ENCODE measurements at regions not wholly inside any gene's neighbourhood (a gene's known extent, or its start where the extent isn't known, plus 50 kb on each side); places are given as distances from the start of the nearest gene placed in this dataset.
"Not testable (repeated sequence)": the region's sequence is repeated elsewhere in the genome, so short reads cannot be mapped to it uniquely, and the experiment has no call there.

GRCh38 chr20:50448625-50449403 lies 61.4 kb upstream of the PTPN1 start:
- not testable (repeated sequence) for DNase-seq (ENCODE audit: low read depth)

GRCh38 chr20:50449738-50450492 lies 60.3 kb upstream of the PTPN1 start:
- DNase-seq (ENCODE audit: low read depth) = no peak

GRCh38 chr20:50450493-50450826 lies 59.7 kb upstream of the PTPN1 start:
- no peak for DNase-seq (ENCODE audit: low read depth)

GRCh38 chr20:50450881-50451752 lies 59.1 kb upstream of the PTPN1 start:
- DNase-seq (ENCODE audit: low read depth) = no peak

- DNase-seq (ENCODE audit: low read depth) = not testable (repeated sequence)
Measured at GRCh38 chr20:50451792-50452425, 58.3 kb upstream of the PTPN1 start.

GRCh38 chr20:50453533-50454244 lies 56.5 kb upstream of the PTPN1 start:
- DNase-seq (ENCODE audit: low read depth) = no peak

GRCh38 chr20:50455245-50455644 lies 54.9 kb upstream of the PTPN1 start:
- not testable (repeated sequence) for DNase-seq (ENCODE audit: low read depth)

GRCh38 chr20:50455656-50456451 lies 54.3 kb upstream of the PTPN1 start:
- no peak for DNase-seq (ENCODE audit: low read depth)

GRCh38 chr20:50456452-50457324 lies 53.5 kb upstream of the PTPN1 start:
- no peak for DNase-seq (ENCODE audit: low read depth)

GRCh38 chr20:50459124-50459918 lies 50.9 kb upstream of the PTPN1 start:
- DNase-seq (ENCODE audit: low read depth) = no peak

- no peak for DNase-seq (ENCODE audit: low read depth)
Measured at GRCh38 chr20:50460115-50460607, 50.0 kb upstream of the PTPN1 start.

All from stimulated activated CD8-positive, alpha-beta memory T cell treated with anti-CD3 and anti-CD28 coated beads, Interleukin-12 subunit alpha, Interleukin-12 subunit beta, amount 100 ng/mL, for 4 hours (primary cell).